ENCODE measurements at regions not wholly inside any gene's neighbourhood (a gene's known extent, or its start where the extent isn't known, plus 50 kb on each side); places are given as distances from the start of the nearest gene placed in this dataset.
"Not testable (repeated sequence)": the region's sequence is repeated elsewhere in the genome, so short reads cannot be mapped to it uniquely, and the experiment has no call there.

DNA sequence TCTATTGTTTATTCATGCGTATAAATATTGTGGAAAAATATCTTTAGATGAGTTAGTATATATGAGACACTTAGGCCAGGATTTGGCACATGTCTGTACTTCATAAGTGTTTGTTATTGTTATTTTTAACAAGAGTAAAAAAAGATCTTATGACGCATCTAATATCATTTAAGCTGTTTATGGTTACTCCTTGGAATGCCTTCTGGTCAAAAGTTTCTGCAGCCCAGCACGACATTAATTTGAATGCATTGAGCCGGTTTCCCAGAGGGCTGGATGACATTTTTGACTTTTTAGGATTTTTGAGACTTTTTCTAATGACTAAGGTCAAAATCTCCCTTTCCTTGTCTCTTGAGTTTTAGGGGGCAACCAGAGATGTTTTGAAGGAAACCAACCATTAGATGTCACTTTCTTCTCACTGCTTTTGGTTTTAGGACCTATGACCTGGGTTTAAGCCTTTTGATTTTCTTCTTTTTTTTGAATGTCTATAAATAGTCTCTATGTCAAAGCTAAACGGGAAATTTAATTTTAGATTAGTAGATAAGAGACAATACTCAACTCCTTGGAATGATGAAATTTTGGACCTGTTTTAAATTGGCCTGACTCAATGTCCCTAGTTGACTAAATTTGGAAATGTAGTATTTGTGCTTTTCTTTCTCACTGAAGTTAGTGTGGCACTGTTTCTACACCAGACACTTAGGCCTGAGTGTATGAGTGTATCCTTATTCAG is 215.5 kb downstream of the AEBP2 start:
- ATAC-seq = no peak
- intact Hi-C loops (cut with DNase I) = no loop called here
- no peak for DNase-seq (ENCODE audit: missing footprints)

DNA sequence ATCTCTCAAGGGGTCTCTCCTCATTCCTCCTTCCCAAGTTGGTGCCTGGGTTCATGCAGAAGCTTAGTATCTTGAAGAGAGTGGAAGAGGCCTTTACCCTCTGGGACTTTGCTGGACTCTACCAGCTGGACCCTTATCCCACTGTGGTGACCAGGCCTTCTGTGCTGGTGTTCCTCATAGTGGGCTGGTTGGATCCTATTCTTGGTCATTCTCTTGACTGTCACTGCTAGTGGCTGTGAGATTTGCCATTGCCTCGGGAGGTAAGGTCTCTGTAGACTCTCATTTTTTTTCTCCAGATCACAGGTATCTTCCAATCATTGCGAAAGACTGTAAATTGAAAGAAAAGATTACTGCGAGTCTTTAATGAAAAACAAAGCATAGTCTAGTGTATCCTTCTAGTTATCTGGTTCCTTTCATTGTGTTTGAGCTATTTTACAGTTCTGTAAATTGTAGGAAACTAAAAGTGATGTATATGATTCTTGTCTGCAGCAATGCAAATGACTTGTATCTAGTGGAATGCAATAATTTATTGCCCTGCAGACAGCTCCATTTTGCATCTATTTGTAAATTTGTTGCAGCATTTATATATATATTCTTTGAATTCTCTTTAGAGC is 217.9 kb downstream of the AEBP2 start:
- DNase-seq (ENCODE audit: missing footprints) = no peak
- intact Hi-C loops (cut with DNase I) = no loop called here
- no peak for ATAC-seq

DNA sequence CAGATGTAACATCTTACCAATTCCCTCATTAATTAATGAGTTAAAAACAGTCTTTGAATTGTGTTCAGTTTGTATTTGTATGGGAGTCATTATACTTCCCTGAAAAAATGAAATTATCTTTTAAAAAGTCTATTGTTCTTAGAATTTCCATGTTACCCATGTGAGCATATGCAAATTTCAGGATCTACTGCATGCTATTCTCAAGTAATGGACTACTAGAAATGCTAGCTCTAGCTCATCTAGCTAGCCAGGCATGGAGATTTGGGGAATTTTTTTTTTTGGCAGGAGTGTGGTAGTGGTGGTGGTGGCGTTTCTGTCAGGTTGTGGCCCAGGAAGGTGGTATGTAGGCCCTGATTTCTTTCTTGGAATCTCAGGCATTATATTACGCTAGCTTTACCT is 218.4 kb downstream of the AEBP2 start:
- ATAC-seq = no peak
- intact Hi-C loops (cut with DNase I) = no loop called here
- DNase-seq (ENCODE audit: missing footprints) = no peak

GRCh38 chr12:19659086-19659485 is 219.8 kb downstream of the AEBP2 start:
- DNase-seq (ENCODE audit: missing footprints) (no peak), ATAC-seq (no peak)
- intact Hi-C loops (cut with DNase I) = no loop called here

DNA sequence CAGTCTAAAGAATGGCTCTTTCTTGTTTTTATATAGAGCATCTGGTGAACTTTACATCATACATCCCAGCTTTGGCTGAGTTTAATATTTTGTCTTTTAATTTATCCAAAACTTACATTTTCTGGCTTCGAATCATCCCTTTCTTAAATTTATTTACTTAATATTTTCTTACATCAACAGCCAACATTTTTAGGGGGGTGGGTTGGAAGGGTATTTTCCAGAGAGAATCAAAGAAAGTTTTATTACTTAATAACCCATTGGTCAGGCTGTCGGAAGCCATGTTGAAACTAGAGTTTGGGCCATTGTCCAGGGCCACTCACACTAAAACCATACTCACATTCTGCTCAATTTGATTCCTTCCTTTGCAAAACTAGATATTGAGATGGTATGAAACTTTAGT is 220.2 kb downstream of the AEBP2 start:
- ATAC-seq (no peak), DNase-seq (ENCODE audit: missing footprints) (no peak)
- intact Hi-C loops (cut with DNase I) = no loop called here

- intact Hi-C loops (cut with DNase I) = no loop called here
- ATAC-seq (no peak), DNase-seq (ENCODE audit: missing footprints) (no peak)
Observed at GRCh38 chr12:19665121-19665900, 226.0 kb downstream of the AEBP2 start.

GRCh38 chr12:19666070-19666469 is 226.8 kb downstream of the AEBP2 start:
- intact Hi-C loops (cut with DNase I) = no loop called here
- no peak for ATAC-seq
- DNase-seq (ENCODE audit: missing footprints) = no peak

- ATAC-seq (no peak), DNase-seq (ENCODE audit: missing footprints) (no peak)
- intact Hi-C loops (cut with DNase I) = no loop called here
Observed at GRCh38 chr12:19669793-19670192, 230.5 kb downstream of the AEBP2 start.

GRCh38 chr12:19671695-19672094 is 232.4 kb downstream of the AEBP2 start:
- no peak for DNase-seq (ENCODE audit: missing footprints)
- intact Hi-C loops (cut with DNase I) = no loop called here
- ATAC-seq = no peak

DNA sequence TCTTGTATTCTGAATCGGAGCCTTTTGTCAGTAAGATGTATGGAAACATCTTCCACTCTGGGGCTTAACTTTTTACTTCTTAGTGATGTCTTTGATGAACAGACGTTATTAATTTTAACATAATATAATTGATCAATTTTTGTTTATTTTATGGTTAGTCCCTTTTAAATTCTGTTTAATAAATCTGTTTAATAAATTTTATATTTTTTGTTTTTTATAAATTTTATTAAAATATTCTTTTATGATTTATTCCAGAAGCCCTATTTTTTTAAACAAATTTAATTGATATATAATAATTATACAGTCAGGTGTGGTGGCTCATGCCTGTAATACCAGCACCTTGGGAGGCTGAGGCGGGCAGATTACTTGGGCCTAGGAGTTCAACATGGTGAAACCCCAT is 235.1 kb downstream of the AEBP2 start:
- no peak for ATAC-seq
- intact Hi-C loops (cut with DNase I) = no loop called here
- no peak for DNase-seq (ENCODE audit: missing footprints)

DNA sequence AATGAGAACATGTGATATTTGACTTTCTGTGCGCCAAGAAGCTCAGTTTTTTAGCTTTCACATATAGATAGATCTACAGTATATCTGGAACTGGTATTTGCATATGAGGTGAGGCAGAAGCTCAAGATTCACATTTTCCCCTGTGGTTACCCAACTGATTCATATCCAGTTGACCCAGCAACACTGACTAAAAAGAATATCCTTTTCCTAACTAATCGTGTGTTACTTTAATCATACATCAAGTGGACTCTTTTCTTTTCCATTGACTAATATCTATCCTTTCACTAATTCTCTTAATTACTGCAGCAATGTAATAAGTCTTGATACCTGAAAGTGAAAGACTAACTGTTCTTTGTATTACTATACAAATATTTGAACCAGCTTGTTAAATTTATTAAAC is 236.1 kb downstream of the AEBP2 start:
- intact Hi-C loops (cut with DNase I) = no loop called here
- ATAC-seq (no peak), DNase-seq (ENCODE audit: missing footprints) (no peak)

- ATAC-seq; intact Hi-C loops (cut with DNase I); DNase-seq (ENCODE audit: missing footprints): not testable (repeated sequence)
Observed at GRCh38 chr12:19678501-19678900, 239.2 kb downstream of the AEBP2 start.

- no peak for DNase-seq (ENCODE audit: missing footprints)
- ATAC-seq = no peak
- intact Hi-C loops (cut with DNase I) = no loop called here
Observed at GRCh38 chr12:19681007-19681406, 241.7 kb downstream of the AEBP2 start.

DNA sequence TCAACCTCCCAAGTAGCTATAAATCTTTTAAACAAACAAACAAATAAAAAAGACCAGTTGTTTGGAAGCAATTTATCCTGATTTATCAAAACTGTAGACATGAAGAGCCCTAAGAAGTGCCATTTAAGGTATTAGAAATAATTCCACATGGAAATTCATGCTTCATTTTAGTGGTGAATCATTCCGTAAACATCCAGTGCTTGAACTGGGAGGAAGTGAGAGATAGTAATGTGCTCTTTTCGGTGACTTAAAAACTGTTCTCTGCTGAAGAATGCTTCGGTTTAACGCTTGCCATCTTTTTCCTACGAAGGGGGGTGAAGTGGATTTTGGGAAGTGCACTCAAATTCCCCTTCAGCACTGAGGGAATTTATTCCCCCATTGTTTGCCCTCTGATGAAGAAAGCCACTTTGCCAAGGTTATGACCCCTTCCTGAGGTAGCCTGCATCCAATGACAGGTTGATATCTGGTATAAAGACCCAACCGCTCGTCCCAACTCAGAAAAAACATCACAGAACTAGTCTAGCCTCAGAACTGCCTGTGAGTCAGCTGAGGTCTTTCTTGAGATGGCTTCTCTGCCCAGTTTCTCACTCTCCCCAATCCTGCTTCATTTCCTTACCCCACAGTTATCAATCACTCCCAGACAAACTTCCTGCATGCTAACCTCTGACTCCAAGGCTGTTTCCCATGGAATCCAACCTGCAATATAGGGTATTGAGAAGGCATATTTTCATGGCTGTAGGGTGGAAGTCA is 244.1 kb downstream of the AEBP2 start:
- intact Hi-C loops (cut with DNase I) = no loop called here
- no peak for ATAC-seq
- DNase-seq (ENCODE audit: missing footprints) = no peak

DNA sequence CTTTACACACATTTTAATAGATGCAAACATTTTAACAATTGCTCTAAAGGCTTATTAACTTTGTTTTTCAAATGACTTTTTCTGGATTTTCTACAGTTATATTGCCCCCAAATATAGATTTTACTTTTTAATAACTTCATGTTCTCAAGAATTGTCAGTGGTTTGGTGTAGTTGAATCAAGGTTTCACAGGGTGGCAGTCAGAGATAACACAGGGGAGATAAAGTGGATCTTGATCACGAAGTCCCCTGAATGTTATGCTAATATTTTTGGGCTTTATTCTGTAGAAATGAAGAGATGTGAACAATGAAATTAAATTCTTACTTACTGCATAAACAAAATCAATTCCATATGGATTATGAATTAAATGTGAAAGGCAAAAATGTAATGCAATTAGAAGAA is 248.1 kb downstream of the AEBP2 start:
- intact Hi-C loops (cut with DNase I) = no loop called here

DNA sequence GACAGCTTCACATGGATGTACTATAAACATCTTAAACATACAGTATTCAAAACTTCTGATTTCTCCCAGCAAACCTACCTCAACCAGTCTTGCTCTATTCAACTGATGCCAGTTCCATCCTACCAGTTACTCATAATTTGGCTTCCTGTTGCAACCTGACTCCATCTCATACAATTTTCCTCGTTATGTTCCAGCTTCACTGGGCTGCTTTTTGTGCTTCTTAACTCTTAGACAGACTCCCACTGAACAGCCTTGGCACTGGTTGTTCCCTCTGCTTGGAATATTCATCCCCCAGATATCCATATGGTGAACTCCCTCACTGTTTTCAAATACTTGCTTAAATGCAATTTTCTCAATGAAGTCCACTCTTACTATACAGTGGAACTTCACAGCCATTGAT is 249.2 kb downstream of the AEBP2 start:
- ATAC-seq (no peak), DNase-seq (ENCODE audit: missing footprints) (no peak)
- intact Hi-C loops (cut with DNase I) = no loop called here

More for the DNA sequence above, 248.1 kb downstream of the AEBP2 start:
- DNase-seq (ENCODE audit: missing footprints) (no peak), ATAC-seq (no peak)

GRCh38 chr12:19689226-19689625 is 249.9 kb downstream of the AEBP2 start:
- no peak for DNase-seq (ENCODE audit: missing footprints)
- intact Hi-C loops (cut with DNase I) = no loop called here
- ATAC-seq = no peak

DNA sequence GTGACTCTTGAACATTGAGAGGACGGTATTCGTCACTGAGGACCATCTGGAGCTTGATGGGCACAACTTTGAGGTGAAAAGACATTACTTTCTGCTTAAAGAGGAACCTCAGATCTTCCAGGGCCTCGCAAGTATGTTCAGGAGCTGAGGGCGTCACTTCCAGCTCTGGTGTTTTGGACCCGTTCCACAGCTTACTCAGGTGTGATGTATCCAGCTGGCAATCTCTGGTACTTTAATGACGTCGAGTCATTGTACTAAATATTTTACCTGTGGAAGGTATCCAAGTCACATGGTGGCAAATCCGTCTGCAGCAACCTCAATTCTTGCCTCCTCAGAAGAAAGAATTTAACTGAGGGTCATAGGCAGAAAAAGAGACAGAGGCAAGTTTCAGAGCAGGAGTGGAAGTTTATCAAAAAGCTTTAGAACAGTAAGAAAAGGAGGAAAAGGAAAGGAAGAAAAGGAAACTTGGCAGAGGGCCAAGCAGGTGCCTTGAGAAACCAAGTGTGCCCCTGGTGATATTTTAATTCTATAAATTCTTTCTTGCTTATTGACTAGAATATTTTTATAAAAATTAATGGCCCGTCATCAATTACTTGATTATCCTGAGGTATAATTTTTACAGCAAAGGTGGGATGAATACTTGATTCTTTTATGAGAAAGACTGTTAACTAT is 250.6 kb downstream of the AEBP2 start:
- intact Hi-C loops (cut with DNase I) = no loop called here
- ATAC-seq = no peak
- DNase-seq (ENCODE audit: missing footprints) = no peak

DNA sequence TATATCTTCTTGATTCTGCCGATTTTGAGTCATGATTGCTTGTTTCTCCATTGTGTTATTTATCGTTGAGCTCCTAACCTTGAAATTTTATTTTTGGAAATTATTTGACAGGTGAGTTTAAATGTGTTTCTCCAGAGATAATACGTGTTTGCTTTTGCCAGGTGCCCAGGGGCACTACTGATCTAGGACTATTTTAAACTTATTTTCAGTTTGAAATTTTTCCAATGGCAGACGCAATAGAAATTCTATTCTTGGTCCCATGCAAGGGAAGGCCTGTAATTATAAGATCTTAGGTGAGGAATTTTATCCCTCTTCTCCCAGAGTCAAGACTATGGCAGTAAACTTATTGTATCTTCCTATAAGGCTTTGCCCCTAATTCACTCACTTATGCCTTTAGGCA is 252.8 kb downstream of the AEBP2 start:
- no peak for DNase-seq (ENCODE audit: missing footprints)
- peak; percentile 64 for ATAC-seq
- intact Hi-C loops (cut with DNase I) = no loop called here

Data from Right ventricle myocardium inferior (tissue), 1 donor.